ENCODE measurements at regions not wholly inside any gene's neighbourhood (a gene's known extent, or its start where the extent isn't known, plus 50 kb on each side); places are given as distances from the start of the nearest gene placed in this dataset.
A peak's percentile ranks its signal among the peaks of the same experiment; 100 is the strongest.
"Not testable (repeated sequence)": the region's sequence is repeated elsewhere in the genome, so short reads cannot be mapped to it uniquely, and the experiment has no call there.

DNA sequence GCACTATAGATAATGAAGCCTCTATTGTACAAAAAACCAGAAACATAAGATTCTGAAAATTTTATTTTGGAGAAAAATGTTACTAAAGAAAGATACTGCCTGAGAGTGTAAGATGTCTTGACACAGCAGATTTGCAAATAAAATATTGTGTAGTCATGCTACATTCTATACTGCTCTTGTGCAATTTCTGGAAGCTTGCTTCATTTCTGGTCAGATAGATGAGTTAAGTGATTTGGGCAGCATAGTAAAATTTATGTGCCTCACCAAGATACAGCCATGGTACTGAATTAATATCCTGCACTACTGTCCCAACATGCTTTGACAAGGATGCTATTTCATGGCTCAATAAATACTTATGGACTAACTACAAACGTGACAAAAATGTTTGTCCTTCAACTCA, 55.1 kb upstream of the STARD13 start:
- DNase-seq: no peak

- DNase-seq: no peak
These were observed 56.4 kb upstream of the STARD13 start for GRCh38 chr13:33341861-33342452.

GRCh38 chr13:33345842-33346241, 60.3 kb upstream of the STARD13 start:
- no peak for DNase-seq

- DNase-seq: no peak
These were observed 62.3 kb upstream of the STARD13 start for GRCh38 chr13:33347861-33348260.

DNA sequence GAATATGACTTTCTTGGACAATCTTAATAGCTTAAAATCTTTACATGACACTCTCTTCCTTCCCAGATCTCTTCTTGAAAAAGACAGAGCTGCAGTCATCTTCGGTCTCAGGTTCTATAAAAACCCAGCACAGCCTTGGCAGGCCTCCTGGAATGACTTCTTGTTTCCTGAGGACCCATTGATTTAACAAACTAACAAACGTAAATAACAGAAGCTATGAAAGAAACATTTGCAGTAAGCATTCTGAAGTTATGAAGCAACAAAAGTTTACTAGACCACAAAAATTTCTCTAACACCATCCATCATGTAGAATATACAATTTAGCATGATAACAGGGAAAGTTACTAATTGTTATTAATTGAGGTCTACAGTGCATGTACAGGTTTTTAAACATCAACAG, 62.8 kb upstream of the STARD13 start:
- no peak for DNase-seq

GRCh38 chr13:33349288-33349985, 63.9 kb upstream of the STARD13 start:
- DNase-seq: no peak

DNA sequence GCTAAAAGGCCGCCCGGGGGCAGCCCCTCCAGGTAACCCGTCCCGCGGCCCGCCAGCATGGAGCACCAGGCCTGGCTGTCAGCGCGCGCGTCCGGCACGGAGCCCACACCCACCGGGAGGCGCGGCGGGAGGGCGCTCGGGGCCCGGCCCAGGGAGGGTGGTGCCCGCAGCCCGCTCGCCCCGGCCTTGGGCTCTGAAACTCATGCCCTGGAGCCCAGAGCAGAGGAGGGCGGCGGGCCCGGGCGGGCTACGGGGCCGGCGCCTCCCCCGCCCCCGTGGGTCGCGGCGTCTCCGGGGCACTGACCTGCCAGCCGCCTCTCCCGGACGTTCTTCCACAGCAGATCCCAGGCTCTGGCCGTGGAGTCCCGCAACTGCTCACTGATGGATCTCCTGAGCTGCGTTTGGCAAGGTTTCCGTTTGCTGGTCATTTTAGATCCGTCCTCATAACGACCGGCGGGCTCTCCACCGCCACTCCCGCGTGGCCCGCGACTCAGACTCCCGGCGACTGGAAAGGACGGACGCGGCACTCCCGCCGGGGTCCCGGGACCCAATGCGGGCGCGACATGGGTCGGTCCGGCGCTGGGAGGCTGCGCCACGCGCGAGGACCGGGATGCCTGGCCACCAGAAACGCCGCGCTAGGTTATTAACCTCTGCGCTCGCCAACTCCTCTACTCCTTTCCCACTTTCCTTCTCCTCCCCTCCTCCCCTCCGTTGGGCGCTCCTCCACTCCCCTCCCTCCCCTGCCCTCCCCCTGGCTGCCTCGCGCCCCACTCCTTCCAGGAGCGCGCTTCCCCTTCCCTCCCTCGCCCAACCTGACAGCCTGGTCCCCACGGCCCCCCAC, 64.7 kb upstream of the STARD13 start:
- no peak for DNase-seq

DNA sequence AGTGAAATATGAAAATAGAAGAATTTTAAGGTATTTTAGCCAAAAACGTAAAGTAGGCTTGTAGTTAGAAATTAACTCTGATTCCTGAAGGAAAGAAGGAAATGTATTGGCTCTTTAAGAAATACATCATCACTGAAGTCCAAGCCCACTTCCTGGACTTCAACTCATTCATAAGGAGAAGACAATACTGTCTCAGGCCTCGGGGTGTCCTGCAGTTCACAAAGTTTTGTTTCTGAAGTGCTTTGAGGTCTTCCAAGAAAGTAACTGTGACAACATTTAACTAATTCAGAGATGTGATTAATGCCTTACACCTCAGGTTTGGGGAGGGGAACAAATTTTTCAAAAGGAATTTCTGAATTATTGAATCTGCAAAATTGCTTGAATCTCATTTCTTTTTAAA, 65.8 kb upstream of the STARD13 start:
- DNase-seq: no peak

DNA sequence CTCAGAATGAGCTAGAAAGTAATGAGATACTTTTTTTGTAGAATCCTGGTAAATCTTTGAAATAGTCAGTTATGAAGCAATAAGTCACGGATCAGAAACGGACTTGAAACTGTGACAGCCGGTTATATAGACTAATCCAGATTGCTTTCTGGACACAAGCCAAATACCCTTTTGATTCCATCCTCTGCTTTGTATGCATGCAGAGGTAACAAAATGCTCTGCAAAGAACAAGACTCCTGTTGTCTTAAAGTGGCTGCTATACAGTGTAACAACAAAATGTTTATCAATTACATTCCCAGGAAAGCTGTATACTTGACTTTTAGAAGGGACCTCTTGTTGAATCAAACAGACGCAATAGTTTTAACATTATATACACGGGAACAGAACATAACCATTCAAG, 66.5 kb upstream of the STARD13 start:
- no peak for DNase-seq

GRCh38 chr13:33352526-33352925, 67.0 kb upstream of the STARD13 start:
- DNase-seq: no peak

- no peak for DNase-seq
These were observed 67.7 kb upstream of the STARD13 start for GRCh38 chr13:33353210-33353609.

DNA sequence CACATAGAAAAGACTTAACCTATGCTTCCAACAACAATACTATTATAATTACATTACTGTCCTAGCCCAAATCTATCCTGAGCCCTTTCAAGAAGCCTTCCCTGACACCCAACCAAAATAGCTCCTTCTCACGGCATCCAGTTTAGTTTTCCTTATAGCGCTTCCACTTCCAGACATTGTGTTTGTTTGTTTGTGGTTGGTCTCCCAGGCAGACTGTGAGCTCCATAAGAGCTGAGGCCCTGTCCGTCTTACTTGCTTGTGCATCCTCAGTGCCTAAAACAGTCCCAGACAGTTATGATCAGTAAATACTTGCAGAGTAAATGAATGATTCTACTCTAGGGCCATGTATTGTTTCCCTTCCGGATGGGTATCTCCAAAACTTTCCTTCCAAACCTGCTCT, 68.1 kb upstream of the STARD13 start:
- DNase-seq: no peak

GRCh38 chr13:33355201-33355895, 69.8 kb upstream of the STARD13 start:
- DNase-seq: no peak

GRCh38 chr13:33358076-33358475, 72.5 kb upstream of the STARD13 start:
- DNase-seq: not testable (repeated sequence)

DNA sequence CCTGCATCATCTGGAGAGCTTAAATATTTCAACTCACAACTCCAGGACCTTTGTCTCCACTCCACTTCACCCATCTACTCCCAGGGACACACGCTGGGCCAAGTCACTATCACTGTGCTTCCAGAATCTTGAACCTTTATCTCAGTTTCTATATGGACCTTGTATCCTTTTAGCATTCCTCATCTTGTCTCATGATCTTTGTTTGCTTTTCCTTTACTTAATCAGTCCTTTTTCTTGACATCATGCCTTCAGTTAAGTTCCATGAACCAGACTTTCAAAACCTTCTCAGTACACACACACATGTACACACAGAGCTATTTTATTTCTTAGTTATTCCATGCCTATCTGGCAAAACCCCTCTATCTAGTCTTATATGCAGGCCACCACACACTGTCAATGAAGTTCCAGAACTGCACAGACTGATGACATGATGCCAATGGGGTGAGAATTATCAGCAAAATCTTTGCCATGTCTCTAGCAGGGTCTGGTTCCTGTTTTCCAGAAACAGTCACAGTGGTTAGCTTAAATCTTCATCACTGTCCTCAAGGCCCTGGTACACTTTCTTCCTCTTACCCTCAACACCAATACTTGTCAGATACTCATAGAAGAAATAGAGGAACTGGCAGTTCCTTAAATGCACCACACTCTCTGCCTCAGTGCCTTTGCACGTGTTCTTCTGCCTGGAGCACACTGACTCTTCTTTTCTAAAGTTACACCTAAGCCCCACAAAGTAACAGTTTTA, 77.6 kb upstream of the STARD13 start:
- DNase-seq: peak; percentile 1

GRCh38 chr13:33364192-33364591, 78.6 kb upstream of the STARD13 start:
- DNase-seq: no peak

DNA sequence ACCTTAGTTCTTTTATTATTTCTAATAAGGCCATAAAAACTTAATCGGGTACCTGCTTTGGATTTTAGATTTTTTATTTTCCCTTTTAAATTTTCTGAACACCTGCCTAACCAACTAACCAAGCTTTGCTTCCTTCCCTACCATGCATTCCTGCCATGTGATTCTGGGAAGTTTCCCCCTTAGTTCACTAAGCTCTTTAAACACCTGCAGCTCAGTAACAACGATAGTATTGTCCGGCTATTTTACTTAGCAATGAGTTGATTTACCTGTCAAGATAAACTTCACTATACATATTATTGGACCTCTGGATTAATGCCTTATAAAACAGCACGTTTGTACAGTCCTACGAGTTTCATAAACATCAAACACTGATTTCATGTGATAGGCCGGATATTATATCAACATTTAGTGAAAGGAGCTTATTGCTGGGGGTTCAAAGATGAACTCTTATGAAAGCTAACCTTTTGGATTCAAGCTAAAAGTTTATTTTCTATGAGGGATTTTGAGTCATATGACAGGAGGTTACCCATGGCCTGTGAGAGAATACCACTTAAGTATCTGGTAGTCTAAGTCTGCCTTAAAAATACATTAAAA, 81.0 kb upstream of the STARD13 start:
- DNase-seq: no peak

GRCh38 chr13:33367171-33367895, 81.8 kb upstream of the STARD13 start:
- no peak for DNase-seq

DNA sequence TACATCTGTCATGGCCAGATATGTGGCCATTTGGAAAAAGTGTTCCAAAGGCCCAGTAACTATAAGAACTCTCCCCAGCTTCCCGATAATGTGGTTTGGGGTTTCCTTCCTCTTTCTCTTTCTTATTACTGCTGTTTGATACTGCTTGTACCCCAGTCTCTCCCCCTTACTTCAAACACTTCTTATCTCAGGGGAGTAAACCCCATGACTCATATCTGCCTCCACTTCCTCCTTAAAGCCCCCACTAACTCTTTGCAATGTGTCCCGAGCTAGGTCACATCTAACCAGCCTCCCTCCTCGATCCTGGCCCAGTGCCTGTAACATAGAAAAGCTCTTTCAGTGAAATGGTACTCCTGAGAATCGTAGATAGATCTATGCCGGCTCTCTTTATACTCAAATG, 82.4 kb upstream of the STARD13 start:
- DNase-seq: no peak

- DNase-seq: no peak
These were observed 83.5 kb upstream of the STARD13 start for GRCh38 chr13:33369073-33369472.

DNA sequence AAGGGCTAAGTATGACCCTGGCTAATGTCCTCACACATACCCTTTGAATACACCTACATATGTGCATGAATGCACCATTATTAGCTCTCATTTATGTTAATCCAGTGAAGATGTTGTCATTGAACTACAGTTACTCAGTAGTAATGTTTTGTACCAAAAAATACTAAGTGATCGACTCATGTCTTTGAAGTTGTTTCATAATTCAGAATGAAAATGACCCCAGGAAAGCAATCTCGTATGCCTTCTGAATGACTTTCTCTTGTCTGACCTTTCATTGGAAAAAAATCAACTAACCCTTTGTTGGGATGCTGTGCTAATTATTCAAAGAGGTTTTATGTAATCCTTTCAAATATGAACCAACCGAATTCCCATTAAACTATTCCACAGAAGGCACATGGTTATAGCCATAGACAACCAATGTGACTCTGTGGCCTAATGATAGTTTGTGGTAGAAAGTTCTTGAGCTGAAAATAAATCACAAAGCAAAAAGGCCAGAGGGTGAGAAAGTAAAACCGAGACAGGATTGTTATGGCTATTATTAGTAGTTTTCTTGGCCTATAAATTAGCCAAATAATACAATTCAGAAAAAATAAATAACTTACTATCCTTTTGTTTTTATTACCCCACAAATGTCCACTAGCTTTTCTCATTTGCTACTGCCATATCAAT, 86.8 kb upstream of the STARD13 start:
- DNase-seq: no peak

Measured in CD4-positive, alpha-beta T cell treated with Interleukin-10 for 1 hour (primary cell).